IMR-90 (cell line): ENCODE measurements at regions not wholly inside any gene's neighbourhood (a gene's known extent, or its start where the extent isn't known, plus 50 kb on each side); places are given as distances from the start of the nearest gene placed in this dataset.

ENCODE experiments used
- ATAC-seq: fragments of 200-7000 bp; cut with Tn5 transposase; 2 replicates; pipeline ENCODE4 v1.9.1; 2020; ENCODE audit warnings: low read depth, mild to moderate bottlenecking, moderate library complexity
- BruUV-seq: library from RNA; stranded (reverse); fragments of 400-500 nt; replicated peaks from 2 replicates; lab custom pipeline; 2021; lab: Mats Ljungman, UMichigan
- CTCF ChIA-PET: fragments of 300-600 bp; formaldehyde crosslinking; extraction: SDS; loops from one replicate; lab custom pipeline; 2021; ENCODE audit warnings: antibody characterized with exemption; lab: Yijun Ruan, JAX
- POLR2A ChIA-PET: fragments of 300-600 bp; sonication (Branson Sonifier 250); formaldehyde crosslinking; loops from one replicate; lab custom pipeline; 2022; ENCODE audit warnings: antibody characterized with exemption; ENCODE audit not compliant: unreplicated experiment; lab: Charles Lee
- DNase-seq: peaks from one replicate; pipeline ENCODE4 v3.0.0; 2013
- H2AFZ ChIP-seq: replicated peaks from 2 replicates; pipeline ENCODE3; 2013; ENCODE audit warnings: low read length, mild to moderate bottlenecking; ENCODE audit not compliant: poor library complexity
- H2AK5ac ChIP-seq: 2 replicates; pipeline ENCODE4 v1.6.1; 2013; ENCODE audit warnings: low read depth, low read length, inconsistent platforms
- H2AK9ac ChIP-seq: replicated peaks from 2 replicates; pipeline ENCODE3; 2013; ENCODE audit warnings: mild to moderate bottlenecking, low read depth, low read length, moderate library complexity; ENCODE audit not compliant: poor library complexity
- H2BK120ac ChIP-seq: 2 replicates; pipeline ENCODE4 v1.6.1; 2013; ENCODE audit warnings: low read depth, low read length, inconsistent platforms
- H2BK15ac ChIP-seq: 3 replicates; pipeline ENCODE4 v1.6.1; 2013; ENCODE audit warnings: low read depth, low read length, inconsistent platforms
- H2BK20ac ChIP-seq: 2 replicates; pipeline ENCODE4 v1.6.1; 2013; ENCODE audit warnings: low read depth, mild to moderate bottlenecking, inconsistent platforms, low read length, moderate library complexity
- H2BK5ac ChIP-seq: 2 replicates; pipeline ENCODE4 v1.6.1; 2013; ENCODE audit warnings: mild to moderate bottlenecking, low read depth, low read length, inconsistent platforms; ENCODE audit not compliant: poor library complexity, severe bottlenecking
- H3K14ac ChIP-seq: replicated peaks from 2 replicates; pipeline ENCODE4 v1.6.1; 2013; ENCODE audit warnings: low read depth, low read length, inconsistent platforms
- H3K18ac ChIP-seq: 2 replicates; pipeline ENCODE4 v1.6.1; 2013; ENCODE audit warnings: low read depth, low read length, control low read depth
- H3K23ac ChIP-seq: 2 replicates; pipeline ENCODE4 v1.6.1; 2013; ENCODE audit warnings: low read depth, low read length, inconsistent platforms
- H3K27ac ChIP-seq: 2 replicates; pipeline ENCODE4 v1.5.1; 2013; ENCODE audit warnings: mild to moderate bottlenecking, control low read depth, low read length; ENCODE audit not compliant: insufficient read depth
- H3K27me3 ChIP-seq: 2 replicates; pipeline ENCODE4 v1.6.1; 2013; ENCODE audit warnings: low read length; ENCODE audit not compliant: control insufficient read depth, insufficient read depth
- H3K36me3 ChIP-seq: 2 replicates; pipeline ENCODE4 v1.6.1; 2013; ENCODE audit warnings: low read length, mixed read lengths; ENCODE audit not compliant: control insufficient read depth, insufficient read depth
- H3K4ac ChIP-seq: 2 replicates; pipeline ENCODE4 v1.6.1; 2013; ENCODE audit warnings: low read depth, low read length, inconsistent platforms
- H3K4me1 ChIP-seq: 2 replicates; pipeline ENCODE4 v1.6.1; 2013; ENCODE audit warnings: low read length, mixed read lengths; ENCODE audit not compliant: control insufficient read depth, insufficient read depth
- H3K4me2 ChIP-seq: 2 replicates; pipeline ENCODE4 v1.6.1; 2013; ENCODE audit warnings: low read depth, mild to moderate bottlenecking, control low read depth, low read length, moderate library complexity
- H3K4me3 ChIP-seq: 2 replicates; pipeline ENCODE4 v1.5.1; 2013; ENCODE audit warnings: low read depth, mild to moderate bottlenecking, control low read depth, low read length, moderate library complexity; ENCODE audit not compliant: insufficient read depth
- H3K56ac ChIP-seq: 2 replicates; pipeline ENCODE4 v1.6.1; 2013; ENCODE audit warnings: low read length, inconsistent platforms; ENCODE audit not compliant: insufficient read depth; ENCODE audit errors: extremely low read depth
- H3K79me1 ChIP-seq, 2 experiments: 2 replicates each; pipeline ENCODE4 v1.6.1; 2013; ENCODE audit warnings: low read length in 2 of 2, inconsistent platforms in 1 of 2, low read depth in 1 of 2
- H3K9ac ChIP-seq: 2 replicates; pipeline ENCODE4 v1.6.1; 2013; ENCODE audit warnings: low read depth, low read length, control low read depth
- H3K9me1 ChIP-seq: 2 replicates; pipeline ENCODE4 v1.6.1; 2013; ENCODE audit warnings: low read length, inconsistent platforms; ENCODE audit not compliant: insufficient read depth
- H3K9me3 ChIP-seq: 2 replicates; pipeline ENCODE4 v1.6.1; 2013; ENCODE audit warnings: low read length; ENCODE audit not compliant: control insufficient read depth, insufficient read depth
- H4K20me1 ChIP-seq: 2 replicates; pipeline ENCODE4 v1.6.1; 2013; ENCODE audit warnings: low read length, inconsistent platforms; ENCODE audit not compliant: insufficient read depth
- H4K5ac ChIP-seq: 2 replicates; pipeline ENCODE4 v1.6.1; 2013; ENCODE audit warnings: mild to moderate bottlenecking, low read depth, low read length, control low read depth
- H4K8ac ChIP-seq, 2 experiments: 2 replicates each; pipeline ENCODE4 v1.6.1; 2013; ENCODE audit warnings: low read depth in 2 of 2, low read length in 2 of 2, control low read depth in 1 of 2, inconsistent platforms in 1 of 2
- H4K91ac ChIP-seq: 2 replicates; pipeline ENCODE4 v1.6.1; 2013; ENCODE audit warnings: low read depth, low read length, inconsistent platforms; ENCODE audit not compliant: insufficient read depth
- BHLHE40 ChIP-seq: fragments of 150-350 bp; IDR thresholded peaks from 2 replicates; pipeline ENCODE4 v1.6.1; 2016; ENCODE audit warnings: mild to moderate bottlenecking, low read depth, low read length
- CEBPB ChIP-seq: IDR thresholded peaks from 2 replicates; pipeline ENCODE4 v1.6.1; 2012; ENCODE audit warnings: low read depth, low read length, improper control_type of control experiment
- CHD1 ChIP-seq: IDR thresholded peaks from 2 replicates; pipeline ENCODE4 v1.6.1; 2012; ENCODE audit warnings: low read depth, low read length, improper control_type of control experiment
- CTCF ChIP-seq: conservative IDR thresholded peaks from 2 replicates; pipeline ENCODE4 v1.5.1; 2012; ENCODE audit warnings: mild to moderate bottlenecking, low read depth, low read length, improper control_type of control experiment
- FOS ChIP-seq: fragments of 150-350 bp; IDR thresholded peaks from 2 replicates; pipeline ENCODE4 v1.6.1; 2016; ENCODE audit warnings: low read depth, low read length
- MAFK ChIP-seq: IDR thresholded peaks from 2 replicates; pipeline ENCODE4 v1.6.1; 2012; ENCODE audit warnings: low read depth, low read length, improper control_type of control experiment
- MAZ ChIP-seq: IDR thresholded peaks from 2 replicates; pipeline ENCODE4 v1.6.1; 2012; ENCODE audit warnings: low read depth, mild to moderate bottlenecking, low read length, improper control_type of control experiment, moderate library complexity, borderline replicate concordance
- MXI1 ChIP-seq: IDR thresholded peaks from 2 replicates; pipeline ENCODE4 v1.6.1; 2012; ENCODE audit warnings: low read depth, mild to moderate bottlenecking, low read length, moderate library complexity, borderline replicate concordance
- NFE2L2 ChIP-seq: fragments of 150-350 bp; IDR thresholded peaks from 2 replicates; pipeline ENCODE4 v1.6.1; 2016; ENCODE audit warnings: low read depth, mild to moderate bottlenecking, low read length
- POLR2A ChIP-seq: IDR thresholded peaks from 2 replicates; pipeline ENCODE4 v1.6.1; 2012; ENCODE audit warnings: mild to moderate bottlenecking, low read depth, low read length
- RAD21 ChIP-seq: IDR thresholded peaks from 2 replicates; pipeline ENCODE4 v1.6.1; 2012; ENCODE audit warnings: low read length, improper control_type of control experiment
- RCOR1 ChIP-seq: IDR thresholded peaks from 2 replicates; pipeline ENCODE4 v1.6.1; 2012; ENCODE audit warnings: mild to moderate bottlenecking, low read length, improper control_type of control experiment; ENCODE audit not compliant: insufficient replicate concordance
- RFX5 ChIP-seq: IDR thresholded peaks from 2 replicates; pipeline ENCODE4 v1.8.0; 2012; ENCODE audit warnings: low read depth, mild to moderate bottlenecking, low read length, moderate library complexity
- SMC3 ChIP-seq: fragments of 150-350 bp; IDR thresholded peaks from 2 replicates; pipeline ENCODE4 v1.6.1; 2016; ENCODE audit warnings: low read depth, mild to moderate bottlenecking, antibody characterized with exemption, low read length, moderate library complexity
- WGBS, 2 experiments: methylation state at CpG; one replicate each; pipeline versions ENCODE4 v1.1.5 to v1.1.7; 2013; ENCODE audit warnings: missing lambda C conversion rate in 2 of 2; ENCODE audit not compliant: insufficient read length in 1 of 2; ENCODE audit errors: extremely low coverage in 2 of 2; 5-methylcytosine and 5-hydroxymethylcytosine counted together
- dilution Hi-C: fragments of 300-500 bp; cut with HindIII; formaldehyde crosslinking; loops from one replicate; pipeline ENCODE4 v1.14.3; 2018; ENCODE audit warnings: low sequenced_read_pairs; ENCODE audit not compliant: unreplicated experiment
- in situ Hi-C: fragments of 300-500 bp; cut with MboI; formaldehyde crosslinking; loops from 3 replicates; pipeline ENCODE4 v1.14.3; 2019; ENCODE audit warnings: low sequenced_read_pairs, inconsistent platforms, mixed read lengths
- intact Hi-C: fragments of 100-400 bp; cut with micrococcal nuclease; formaldehyde crosslinking; loops from 2 replicates; pipeline ENCODE4 v1.10.0; 2022
- TF ChIP-seq, protein P1 (sequence below): fragments of 150-350 bp; IDR thresholded peaks from 2 replicates; pipeline ENCODE4 v1.6.1; 2017; ENCODE audit warnings: mild to moderate bottlenecking, antibody characterized with exemption, low read length, low read depth
- TF ChIP-seq, protein P2 (sequence below): fragments of 150-350 bp; IDR thresholded peaks from 2 replicates; pipeline ENCODE4 v1.6.1; 2016; ENCODE audit warnings: low read depth, mild to moderate bottlenecking, low read length, moderate library complexity, borderline replicate concordance

DNA sequence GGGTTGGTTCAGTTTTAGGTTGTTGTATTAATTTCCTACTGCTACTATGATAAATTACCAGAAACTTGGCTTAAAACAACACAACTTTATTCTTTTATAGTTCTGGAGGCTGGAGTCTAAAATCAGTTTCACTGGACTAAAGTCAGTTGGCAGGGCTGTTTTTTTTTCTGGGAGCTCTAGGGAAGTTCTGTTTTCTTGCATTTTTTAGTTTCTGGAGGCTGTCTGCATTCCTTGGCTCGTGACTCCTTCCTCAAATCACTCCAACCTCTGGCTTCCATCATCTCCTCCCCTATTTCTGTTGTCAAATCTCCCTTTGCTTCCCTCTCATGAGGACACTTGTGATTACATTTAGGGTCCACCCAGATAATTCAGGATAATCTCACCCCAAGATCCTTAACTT, 51.3 kb upstream of the SUB1 start:
- Histone ChIP-seq H2AK5ac (no peak overlapping the region), H4K8ac (no peak overlapping the region), H3K27ac (no peak overlapping the region), H3K23ac (no peak overlapping the region), H3K4ac (no peak overlapping the region), H3K4me1 (peaks cover 14% of the 10 kb centered on the region), H3K56ac (no peak overlapping the region), H3K9ac (no peak overlapping the region), H3K4me2 (no peak overlapping the region), H2BK20ac (no peak overlapping the region), H3K18ac (no peak overlapping the region), H2BK5ac (no peak overlapping the region), H4K5ac (no peak overlapping the region), H2BK120ac (no peak overlapping the region), H3K27me3 (no peaks in the 10 kb centered on the region), H3K79me1 (no peaks in the 10 kb centered on the region), H2AK9ac (no peak overlapping the region), H3K9me1 (peaks cover 6% of the 10 kb centered on the region), H3K4me3 (no peak overlapping the region), H3K36me3 (no peaks in the 10 kb centered on the region), H4K20me1 (no peaks in the 10 kb centered on the region), H4K91ac (no peak overlapping the region), H2BK15ac (no peak overlapping the region), H2AFZ (no peak overlapping the region), H3K9me3 (no peaks in the 10 kb centered on the region), H3K14ac (no peak overlapping the region)
- TF ChIP-seq CTCF, result no peak
- TF ChIP-seq RCOR1, result no peak
- no peak for TF ChIP-seq MAFK
- no peak for TF ChIP-seq FOS
- no peak for TF ChIP-seq CEBPB
- TF ChIP-seq RFX5, result no peak
- no peak for TF ChIP-seq SMC3
- no peak for TF ChIP-seq MAZ
- TF ChIP-seq, protein P1, sequence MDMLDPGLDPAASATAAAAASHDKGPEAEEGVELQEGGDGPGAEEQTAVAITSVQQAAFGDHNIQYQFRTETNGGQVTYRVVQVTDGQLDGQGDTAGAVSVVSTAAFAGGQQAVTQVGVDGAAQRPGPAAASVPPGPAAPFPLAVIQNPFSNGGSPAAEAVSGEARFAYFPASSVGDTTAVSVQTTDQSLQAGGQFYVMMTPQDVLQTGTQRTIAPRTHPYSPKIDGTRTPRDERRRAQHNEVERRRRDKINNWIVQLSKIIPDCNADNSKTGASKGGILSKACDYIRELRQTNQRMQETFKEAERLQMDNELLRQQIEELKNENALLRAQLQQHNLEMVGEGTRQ, result no peak
- no peak for TF ChIP-seq BHLHE40
- no peak for TF ChIP-seq CHD1
- no peak for TF ChIP-seq RAD21
- TF ChIP-seq MXI1, result no peak
- TF ChIP-seq POLR2A, result no peak
- TF ChIP-seq NFE2L2, result no peak
- TF ChIP-seq, protein P2, sequence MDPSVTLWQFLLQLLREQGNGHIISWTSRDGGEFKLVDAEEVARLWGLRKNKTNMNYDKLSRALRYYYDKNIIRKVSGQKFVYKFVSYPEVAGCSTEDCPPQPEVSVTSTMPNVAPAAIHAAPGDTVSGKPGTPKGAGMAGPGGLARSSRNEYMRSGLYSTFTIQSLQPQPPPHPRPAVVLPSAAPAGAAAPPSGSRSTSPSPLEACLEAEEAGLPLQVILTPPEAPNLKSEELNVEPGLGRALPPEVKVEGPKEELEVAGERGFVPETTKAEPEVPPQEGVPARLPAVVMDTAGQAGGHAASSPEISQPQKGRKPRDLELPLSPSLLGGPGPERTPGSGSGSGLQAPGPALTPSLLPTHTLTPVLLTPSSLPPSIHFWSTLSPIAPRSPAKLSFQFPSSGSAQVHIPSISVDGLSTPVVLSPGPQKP, result no peak
- intact Hi-C loops, result no loop called here
- DNase-seq (no peak), ATAC-seq (no peak)
- dilution Hi-C loops, result no loop called here
- CTCF ChIA-PET, result interaction anchor here (0.6 kb wide), 1 partner anchor 40 kb away, joined by 3 read pairs; no protein-coding TSS in a partner anchor
- no TSS peak for BruUV-seq
- POLR2A ChIA-PET, result no interaction called here
- in situ Hi-C loops, result no loop called here
- WGBS, 2 experiments, result no CpG with 5 or more reads among the region's 1 CpG
